AG04450 (cell line): ENCODE measurements at regions not wholly inside any gene's neighbourhood (a gene's known extent, or its start where the extent isn't known, plus 50 kb on each side); places are given as distances from the start of the nearest gene placed in this dataset.

ENCODE experiments used
- CTCF ChIA-PET: fragments of 300-600, 350-600 bp; formaldehyde crosslinking; extraction: SDS; loops from one replicate; lab custom pipeline; 2022; ENCODE audit warnings: antibody characterized with exemption, inconsistent platforms; lab: Charles Lee
- POLR2A ChIA-PET: fragments of 350-600 bp; formaldehyde crosslinking; extraction: SDS; loops from one replicate; lab custom pipeline; 2021; ENCODE audit warnings: antibody characterized with exemption, inconsistent platforms; lab: Yijun Ruan, JAX
- DNase-seq: peaks from one replicate; pipeline ENCODE4 v3.0.0-alpha.2; 2011; ENCODE audit warnings: low read depth, low spot score
- H3K27ac ChIP-seq: one replicate; pipeline ENCODE4 v1.5.1; 2012; ENCODE audit warnings: low read depth, low read length, control low read depth
- H3K27me3 ChIP-seq: one replicate; pipeline ENCODE4 v1.6.0; 2012; ENCODE audit warnings: low read length; ENCODE audit not compliant: control insufficient read depth, insufficient read depth
- H3K4me3 ChIP-seq: 2 replicates; pipeline ENCODE4 v1.5.1; 2011; ENCODE audit warnings: mild to moderate bottlenecking, low read depth, low read length, control low read depth
- H3K9me3 ChIP-seq: 2 replicates; pipeline ENCODE4 v1.5.1; 2012; ENCODE audit warnings: low read length; ENCODE audit not compliant: control insufficient read depth, insufficient read depth
- TF ChIP-seq, protein P1 (sequence below): IDR thresholded peaks from 2 replicates; pipeline ENCODE4 v1.5.1; 2011; ENCODE audit warnings: low read depth, low read length, control low read depth, inconsistent platforms

DNA sequence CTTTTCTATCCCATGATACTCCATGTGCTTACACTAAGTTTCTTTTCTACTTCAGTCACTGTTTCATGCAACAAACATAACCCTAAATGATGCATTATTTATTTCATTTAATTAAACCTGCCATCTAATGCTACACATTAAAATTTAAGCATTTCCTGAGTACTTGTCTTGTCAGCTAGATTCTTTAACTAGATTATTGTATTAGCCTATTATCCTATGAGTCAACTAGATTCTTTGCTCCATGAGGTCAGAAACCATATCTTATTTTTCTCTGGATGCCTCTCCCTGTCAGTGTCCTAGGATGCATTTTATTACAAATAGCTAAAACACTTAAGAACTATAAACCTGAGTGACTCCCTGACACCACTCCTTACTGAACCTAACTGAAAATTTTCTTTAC, 652.4 kb downstream of the SLC4A3 start:
- H3K27me3 ChIP-seq = no peaks in the 10 kb centered on the region
- DNase-seq = no peak
- H3K4me3 ChIP-seq = no peak overlapping the region
- no peaks in the 10 kb centered on the region for H3K9me3 ChIP-seq
- peak overlapping the region; percentile 62 for H3K27ac ChIP-seq
- ChIA-PET POLR2A (no interaction called here), CTCF (interaction anchor here (1.2 kb wide), 1 partner anchor 545 kb away, joined by 4 read pairs; no protein-coding TSS in a partner anchor)
- TF ChIP-seq, protein P1, sequence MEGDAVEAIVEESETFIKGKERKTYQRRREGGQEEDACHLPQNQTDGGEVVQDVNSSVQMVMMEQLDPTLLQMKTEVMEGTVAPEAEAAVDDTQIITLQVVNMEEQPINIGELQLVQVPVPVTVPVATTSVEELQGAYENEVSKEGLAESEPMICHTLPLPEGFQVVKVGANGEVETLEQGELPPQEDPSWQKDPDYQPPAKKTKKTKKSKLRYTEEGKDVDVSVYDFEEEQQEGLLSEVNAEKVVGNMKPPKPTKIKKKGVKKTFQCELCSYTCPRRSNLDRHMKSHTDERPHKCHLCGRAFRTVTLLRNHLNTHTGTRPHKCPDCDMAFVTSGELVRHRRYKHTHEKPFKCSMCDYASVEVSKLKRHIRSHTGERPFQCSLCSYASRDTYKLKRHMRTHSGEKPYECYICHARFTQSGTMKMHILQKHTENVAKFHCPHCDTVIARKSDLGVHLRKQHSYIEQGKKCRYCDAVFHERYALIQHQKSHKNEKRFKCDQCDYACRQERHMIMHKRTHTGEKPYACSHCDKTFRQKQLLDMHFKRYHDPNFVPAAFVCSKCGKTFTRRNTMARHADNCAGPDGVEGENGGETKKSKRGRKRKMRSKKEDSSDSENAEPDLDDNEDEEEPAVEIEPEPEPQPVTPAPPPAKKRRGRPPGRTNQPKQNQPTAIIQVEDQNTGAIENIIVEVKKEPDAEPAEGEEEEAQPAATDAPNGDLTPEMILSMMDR = no peak

DNA sequence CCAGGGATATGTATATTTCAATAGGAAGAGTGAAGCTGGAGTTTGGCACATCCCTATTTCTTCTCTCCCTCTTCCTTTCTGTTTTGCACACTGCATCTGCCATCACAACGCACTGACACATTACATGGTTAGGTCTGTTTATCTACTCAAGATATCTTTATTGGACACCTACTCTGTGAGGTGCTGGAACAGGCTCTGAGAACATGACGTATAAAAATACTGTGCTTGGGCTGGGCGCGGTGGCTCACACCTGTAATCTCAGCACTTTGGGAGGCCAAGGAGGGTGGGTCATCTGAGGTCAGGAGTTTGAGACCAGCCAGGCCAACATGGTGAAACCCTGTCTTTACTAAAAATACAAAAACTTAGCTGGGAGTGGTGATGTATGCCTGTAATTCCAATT, 653.3 kb downstream of the SLC4A3 start:
- ChIA-PET CTCF (interaction anchor here (1.2 kb wide), 1 partner anchor 546 kb away, joined by 4 read pairs; no protein-coding TSS in a partner anchor), POLR2A (no interaction called here)
- H3K4me3 ChIP-seq = no peak overlapping the region
- no peak for DNase-seq
- TF ChIP-seq, protein P1 = no peak
- H3K27me3 ChIP-seq = no peaks in the 10 kb centered on the region
- H3K27ac ChIP-seq = no peak overlapping the region
- no peaks in the 10 kb centered on the region for H3K9me3 ChIP-seq

DNA sequence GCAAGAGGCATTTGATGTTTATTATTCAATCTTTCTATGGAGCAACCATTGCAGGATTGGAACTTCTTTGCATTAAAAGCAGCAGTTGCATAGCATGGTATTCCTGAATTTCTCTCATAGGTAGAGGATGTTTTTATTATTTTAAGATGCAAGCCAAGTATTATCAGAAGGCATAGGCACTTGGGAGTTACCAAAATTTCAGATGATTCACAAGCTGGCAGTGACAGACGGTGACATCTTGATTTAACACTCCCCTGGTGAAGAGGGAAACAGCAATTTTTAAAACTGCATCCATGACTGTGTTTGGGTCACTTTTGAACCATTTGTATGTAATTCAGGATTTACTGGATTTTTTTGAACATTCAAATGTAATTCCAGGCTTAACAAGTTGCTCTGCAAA, 654.3 kb downstream of the SLC4A3 start:
- Histone ChIP-seq H3K27me3 (no peaks in the 10 kb centered on the region), H3K27ac (no peak overlapping the region), H3K4me3 (no peak overlapping the region), H3K9me3 (no peaks in the 10 kb centered on the region)
- TF ChIP-seq, protein P1 = no peak
- DNase-seq = no peak
- POLR2A ChIA-PET = no interaction called here
- CTCF ChIA-PET = no interaction called here

DNA sequence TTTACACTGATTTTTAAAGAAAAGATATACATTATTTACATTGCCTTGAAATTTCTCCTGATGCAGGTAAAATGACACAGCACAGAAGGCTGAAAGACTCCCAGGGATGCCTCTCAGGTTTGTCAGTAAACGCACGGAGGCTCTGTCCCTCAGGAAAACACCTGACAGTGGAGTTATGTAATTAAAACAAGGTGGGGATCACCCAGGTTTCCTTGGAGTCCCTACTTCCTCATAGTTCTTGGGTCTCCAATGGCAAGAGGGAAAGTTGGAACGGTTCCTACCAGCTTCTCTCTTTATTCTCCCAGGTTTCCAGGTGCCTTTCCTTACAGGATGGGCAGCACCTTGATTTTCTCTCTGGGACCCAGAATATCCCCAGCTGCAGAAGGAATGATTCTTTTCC, 654.8 kb downstream of the SLC4A3 start:
- H3K27ac ChIP-seq = no peak overlapping the region
- H3K4me3 ChIP-seq = no peak overlapping the region
- POLR2A ChIA-PET = no interaction called here
- DNase-seq = no peak
- TF ChIP-seq, protein P1 = no peak
- H3K9me3 ChIP-seq = no peaks in the 10 kb centered on the region
- CTCF ChIA-PET = no interaction called here
- no peaks in the 10 kb centered on the region for H3K27me3 ChIP-seq

DNA sequence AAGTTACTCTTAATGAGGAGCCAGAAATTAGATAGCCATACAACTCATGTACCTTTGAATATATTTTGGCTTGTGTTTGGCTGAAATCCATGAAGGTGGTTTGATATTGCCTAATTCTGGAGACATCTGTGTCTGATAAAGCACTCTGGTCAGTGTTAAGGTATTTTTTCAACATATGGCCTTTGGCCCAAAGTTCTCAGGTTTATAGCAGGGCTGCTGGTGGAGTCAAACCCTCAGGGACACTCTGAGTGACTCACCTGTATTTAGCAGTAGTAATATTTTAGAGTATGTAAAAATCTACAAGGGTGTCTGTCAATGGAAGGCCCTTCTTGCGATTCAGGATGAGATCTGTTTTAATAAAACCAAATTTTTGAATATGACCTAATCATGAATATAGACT, 666.5 kb downstream of the SLC4A3 start:
- Histone ChIP-seq H3K27me3 (no peaks in the 10 kb centered on the region), H3K4me3 (no peak overlapping the region), H3K27ac (no peak overlapping the region), H3K9me3 (no peaks in the 10 kb centered on the region)
- TF ChIP-seq, protein P1 = no peak
- ChIA-PET CTCF (no interaction called here), POLR2A (no interaction called here)
- no peak for DNase-seq
